ENCODE measurements at regions not wholly inside any gene's neighbourhood (a gene's known extent, or its start where the extent isn't known, plus 50 kb on each side); places are given as distances from the start of the nearest gene placed in this dataset.

GRCh38 chr2:187799601-187800000 lies 245.4 kb upstream of the TFPI start:
- Mint-ChIP-seq H3K4me1 (no peaks in the 10 kb centered on the region), H3K36me3 (ENCODE audit: low read depth) (no peaks in the 10 kb centered on the region), H3K27me3 (ENCODE audit: low read depth) (no peaks in the 10 kb centered on the region), H3K4me3 (no peak overlapping the region), H3K27ac (no peak overlapping the region), H3K9me3 (peaks cover 14% of the 10 kb centered on the region)
- TF ChIP-seq CTCF (IDR thresholded peaks at IDR 0.05; ENCODE audit: unreplicated experiment in 3 of 3), result no peak

DNA sequence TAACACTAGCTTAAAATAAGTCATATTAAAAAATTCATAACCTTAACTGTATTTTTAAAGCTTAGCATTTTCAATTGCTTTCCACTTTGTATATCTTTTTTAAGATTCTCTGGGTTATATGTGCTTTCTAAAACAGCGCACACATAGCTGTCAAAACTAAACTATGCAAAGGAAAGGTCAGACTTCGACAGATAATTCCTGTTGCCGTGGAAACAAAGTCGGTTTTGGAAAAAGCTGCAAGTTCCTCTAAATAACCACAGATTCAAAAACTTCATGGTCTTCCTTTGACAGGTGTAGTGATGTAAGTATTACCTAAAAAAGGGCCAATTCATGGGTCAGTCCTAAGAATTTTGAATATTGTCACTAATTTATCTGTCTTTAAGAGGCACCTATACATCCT lies 249.6 kb upstream of the TFPI start:
- Mint-ChIP-seq H3K27ac (no peak overlapping the region), H3K4me1 (no peaks in the 10 kb centered on the region), H3K36me3 (ENCODE audit: low read depth) (no peaks in the 10 kb centered on the region), H3K4me3 (no peak overlapping the region), H3K9me3 (peaks cover 7% of the 10 kb centered on the region), H3K27me3 (ENCODE audit: low read depth) (no peaks in the 10 kb centered on the region)
- no peak for TF ChIP-seq CTCF (IDR thresholded peaks at IDR 0.05; ENCODE audit: unreplicated experiment in 3 of 3)

- Mint-ChIP-seq H3K27me3 (ENCODE audit: low read depth) (no peaks in the 10 kb centered on the region), H3K36me3 (ENCODE audit: low read depth) (no peaks in the 10 kb centered on the region), H3K9me3 (peaks cover 4% of the 10 kb centered on the region), H3K27ac (no peak overlapping the region), H3K4me1 (no peaks in the 10 kb centered on the region), H3K4me3 (no peak overlapping the region)
- no peak for TF ChIP-seq CTCF (IDR thresholded peaks at IDR 0.05; ENCODE audit: unreplicated experiment in 3 of 3)
These were observed 260.9 kb upstream of the TFPI start for GRCh38 chr2:187815113-187815512.

GRCh38 chr2:187819624-187820023 lies 265.4 kb upstream of the TFPI start:
- H3K9me3 Mint-ChIP-seq, result no peaks in the 10 kb centered on the region
- H3K36me3 Mint-ChIP-seq (ENCODE audit: low read depth), result no peaks in the 10 kb centered on the region
- no peaks in the 10 kb centered on the region for H3K4me1 Mint-ChIP-seq
- no peak for TF ChIP-seq CTCF (IDR thresholded peaks at IDR 0.05; ENCODE audit: unreplicated experiment in 3 of 3)
- no peak overlapping the region for H3K4me3 Mint-ChIP-seq
- no peak overlapping the region for H3K27ac Mint-ChIP-seq
- no peaks in the 10 kb centered on the region for H3K27me3 Mint-ChIP-seq (ENCODE audit: low read depth)

DNA sequence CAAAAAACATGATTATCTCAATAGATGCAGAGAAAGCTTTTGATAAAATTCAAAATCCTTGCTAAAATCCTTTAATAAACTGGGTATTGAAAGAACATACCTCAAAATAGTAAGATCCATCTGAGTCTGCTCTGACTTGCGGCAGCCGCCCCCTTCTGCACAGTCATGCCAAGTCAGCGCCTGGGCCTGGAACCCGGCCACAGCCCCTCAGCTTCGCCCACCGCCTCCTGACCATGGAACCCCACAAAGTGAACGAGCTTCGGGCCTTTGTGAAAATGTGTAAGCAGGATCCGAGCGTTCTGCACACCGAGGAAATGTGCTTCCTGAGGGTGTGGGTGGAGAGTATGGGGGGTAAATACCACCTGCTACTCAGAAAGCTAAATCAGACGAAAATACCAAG lies 270.9 kb upstream of the TFPI start:
- H3K4me3 Mint-ChIP-seq, result no peak overlapping the region
- H3K4me1 Mint-ChIP-seq, result no peaks in the 10 kb centered on the region
- H3K27ac Mint-ChIP-seq, result no peak overlapping the region
- peaks cover 5% of the 10 kb centered on the region for H3K9me3 Mint-ChIP-seq
- no peaks in the 10 kb centered on the region for H3K36me3 Mint-ChIP-seq (ENCODE audit: low read depth)
- H3K27me3 Mint-ChIP-seq (ENCODE audit: low read depth), result no peaks in the 10 kb centered on the region
- TF ChIP-seq CTCF (IDR thresholded peaks at IDR 0.05; ENCODE audit: unreplicated experiment in 3 of 3), result no peak

GRCh38 chr2:187826023-187826422 lies 271.8 kb upstream of the TFPI start:
- no peak for TF ChIP-seq CTCF (IDR thresholded peaks at IDR 0.05; ENCODE audit: unreplicated experiment in 3 of 3)
- H3K4me3 Mint-ChIP-seq, result no peak overlapping the region
- no peaks in the 10 kb centered on the region for H3K4me1 Mint-ChIP-seq
- H3K27me3 Mint-ChIP-seq (ENCODE audit: low read depth), result no peaks in the 10 kb centered on the region
- peak overlapping the region in 1 of 3 experiments; percentile 9 for H3K27ac Mint-ChIP-seq
- peaks cover 5% of the 10 kb centered on the region for H3K9me3 Mint-ChIP-seq
- H3K36me3 Mint-ChIP-seq (ENCODE audit: low read depth), result no peaks in the 10 kb centered on the region

Data from nephron (organoid).